ENCODE measurements at regions not wholly inside any gene's neighbourhood (a gene's known extent, or its start where the extent isn't known, plus 50 kb on each side); places are given as distances from the start of the nearest gene placed in this dataset.

GRCh38 chr18:60018618-60019462 is 119.0 kb downstream of the PMAIP1 start:
- intact Hi-C loops (cut with micrococcal nuclease; ENCODE audit: unreplicated experiment) = no loop called here
- CTCF ChIA-PET (ENCODE audit: low intra/inter-chr PET ratio, low total read pairs) = no interaction called here
- Histone ChIP-seq H3K4me3 (replicated peaks in 1 of 3; ENCODE audit: insufficient read depth in 1 of 3, low read depth in 2 of 3, low read length in 3 of 3) (no peak overlapping the region), H3K4me1 (ENCODE audit: insufficient read depth, low read length) (no peaks in the 10 kb centered on the region), H3K79me2 (ENCODE audit: insufficient read depth, low read length) (no peaks in the 10 kb centered on the region), H3K36me3 (replicated peaks in 1 of 2; ENCODE audit: control insufficient read depth in 1 of 2, insufficient read depth in 2 of 2, low read length in 2 of 2) (no peaks in the 10 kb centered on the region), H3K9ac (ENCODE audit: insufficient read depth, low read depth, low read length) (no peak overlapping the region), H2AFZ (ENCODE audit: low read length) (no peak overlapping the region), H3K27ac (ENCODE audit: extremely low read length, insufficient read depth, low read length) (no peak overlapping the region), H4K20me1 (ENCODE audit: insufficient read depth, low read length) (no peaks in the 10 kb centered on the region), H3K9me3 (ENCODE audit: low read length) (no peaks in the 10 kb centered on the region), H3K4me2 (ENCODE audit: low read depth, low read length) (no peak overlapping the region), H3K27me3 (ENCODE audit: control insufficient read depth in 1 of 2, insufficient read depth in 2 of 2, low read length in 2 of 2) (no peaks in the 10 kb centered on the region)
- no peak for DNase-seq (ENCODE audit: low spot score)
- TF ChIP-seq ZNF879 (CRISPR knock-in tag; IDR thresholded peaks at IDR 0.05) (no peak), ETS1 (CRISPR knock-in tag; IDR thresholded peaks at IDR 0.05) (no peak), ZNF704 (CRISPR knock-in tag; IDR thresholded peaks at IDR 0.05; ENCODE audit: borderline replicate concordance) (no peak), FOXO1 (CRISPR knock-in tag; IDR thresholded peaks at IDR 0.05) (no peak), ZNF234 (CRISPR knock-in tag; conservative IDR thresholded peaks at IDR 0.05) (no peak), ZNF839 (CRISPR knock-in tag; IDR thresholded peaks at IDR 0.05; ENCODE audit: borderline replicate concordance) (no peak), MAFF (IDR thresholded peaks at IDR 0.05; ENCODE audit: low read depth, low read length) (no peak), ZNF337 (CRISPR knock-in tag; IDR thresholded peaks at IDR 0.05; ENCODE audit: borderline replicate concordance, low read depth) (no peak), ZNF205 (CRISPR knock-in tag; IDR thresholded peaks at IDR 0.05) (no peak), ARID4A (CRISPR knock-in tag; IDR thresholded peaks at IDR 0.05; ENCODE audit: borderline replicate concordance) (no peak), SATB2 (CRISPR knock-in tag; IDR thresholded peaks at IDR 0.05) (no peak), ZNF44 (CRISPR knock-in tag; IDR thresholded peaks at IDR 0.05) (no peak), ZKSCAN1 (IDR thresholded peaks at IDR 0.05; ENCODE audit: low read length) (no peak), TERF1 (CRISPR knock-in tag; IDR thresholded peaks at IDR 0.05) (no peak), ZNF563 (CRISPR knock-in tag; IDR thresholded peaks at IDR 0.05) (no peak), TAF15 (IDR thresholded peaks at IDR 0.05; ENCODE audit: low read depth, low read length, poor library complexity, severe bottlenecking) (no peak), JARID2 (CRISPR knock-in tag; IDR thresholded peaks at IDR 0.05; ENCODE audit: insufficient replicate concordance) (no peak), ZKSCAN5 (CRISPR knock-in tag; IDR thresholded peaks at IDR 0.05) (no peak)
- in situ Hi-C loops (cut with HindIII; ENCODE audit: extremely low pct_ligation_motif_present, low pct_unique_long_range_greater_than_20kb) = no loop called here
- no peak for ATAC-seq
- no peak for FAIRE-seq
- 3% methylated on average over 2 of the region's 3 CpGs for WGBS (ENCODE audit: low lambda C conversion rate)
- POLR2A ChIA-PET = no interaction called here
- no TSS peak for BruUV-seq (replicated peaks)
